IPS DF 19.7 (cell line): ENCODE measurements at regions not wholly inside any gene's neighbourhood (a gene's known extent, or its start where the extent isn't known, plus 50 kb on each side); places are given as distances from the start of the nearest gene placed in this dataset.

ENCODE experiments used
- DNase-seq: peaks from one replicate; pipeline ENCODE4 v3.0.0-alpha.2; 2013; ENCODE audit warnings: low read depth, low spot score

DNA sequence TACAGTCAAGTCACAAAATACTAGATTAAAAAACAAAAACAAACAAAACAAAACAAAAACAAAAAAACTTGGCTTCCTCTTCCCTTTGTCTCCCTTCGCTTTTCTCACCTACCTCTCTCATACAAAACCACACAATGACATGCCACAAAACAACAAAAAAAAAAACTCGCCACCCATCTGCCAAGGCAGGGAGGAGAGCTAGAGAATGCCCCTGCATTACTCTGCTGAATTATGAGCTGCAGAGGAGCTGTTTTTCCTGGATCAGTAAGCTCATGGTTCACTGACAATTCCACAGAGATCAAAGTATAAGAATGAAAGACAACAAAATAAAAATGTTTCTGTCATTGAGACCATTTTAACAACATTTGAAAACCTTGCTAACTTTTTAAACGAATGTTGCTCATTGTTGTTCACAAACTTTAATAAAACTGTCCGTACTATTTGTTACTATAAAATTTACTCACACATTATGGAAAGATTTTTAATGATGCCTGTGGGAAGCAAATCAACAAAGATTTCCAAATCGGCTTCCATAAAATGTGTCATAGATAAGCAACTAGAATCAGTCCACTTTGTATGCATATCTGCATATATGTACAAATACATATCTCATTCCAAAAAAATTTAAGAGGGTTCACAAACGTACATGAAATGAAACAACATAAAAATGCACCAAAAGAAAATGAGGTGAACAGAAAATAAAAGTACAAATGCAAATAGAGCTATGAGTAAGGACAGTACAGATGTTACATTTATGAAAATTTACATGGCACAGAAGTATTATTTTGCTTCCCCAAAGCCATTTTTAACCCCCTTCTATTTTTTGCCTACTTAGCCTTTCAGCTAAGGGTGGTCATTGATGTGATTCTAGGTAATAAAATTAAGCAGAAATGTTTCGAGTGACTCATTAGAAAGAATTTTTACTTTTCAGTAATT, 252.4 kb upstream of the FAT4 start:
- no peak for DNase-seq

- DNase-seq: no peak
These were observed 254.4 kb upstream of the FAT4 start for GRCh38 chr4:125060376-125060775.

GRCh38 chr4:125049711-125050110, 265.0 kb upstream of the FAT4 start:
- DNase-seq: no peak

GRCh38 chr4:125045311-125045710, 269.4 kb upstream of the FAT4 start:
- no peak for DNase-seq

DNA sequence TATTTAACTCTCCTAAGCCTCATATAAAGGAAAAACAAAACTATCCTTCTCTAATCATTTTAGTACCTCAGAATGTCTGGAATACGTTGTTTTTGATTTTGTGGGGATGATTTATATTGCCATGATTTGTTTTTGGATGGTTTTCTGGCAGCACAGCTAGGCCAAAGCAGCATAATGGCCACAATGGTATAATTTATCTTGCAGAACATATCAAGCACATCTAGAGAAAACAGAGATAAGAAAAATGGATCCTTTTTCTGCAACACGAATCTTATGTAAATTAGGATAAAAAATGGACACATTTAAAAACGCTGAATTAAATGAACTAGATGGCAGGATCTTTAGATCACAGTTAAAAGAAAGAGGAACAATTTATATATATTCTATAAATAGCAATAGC, 269.9 kb upstream of the FAT4 start:
- no peak for DNase-seq

- DNase-seq: no peak
These were observed 271.3 kb upstream of the FAT4 start for GRCh38 chr4:125043486-125043885.

DNA sequence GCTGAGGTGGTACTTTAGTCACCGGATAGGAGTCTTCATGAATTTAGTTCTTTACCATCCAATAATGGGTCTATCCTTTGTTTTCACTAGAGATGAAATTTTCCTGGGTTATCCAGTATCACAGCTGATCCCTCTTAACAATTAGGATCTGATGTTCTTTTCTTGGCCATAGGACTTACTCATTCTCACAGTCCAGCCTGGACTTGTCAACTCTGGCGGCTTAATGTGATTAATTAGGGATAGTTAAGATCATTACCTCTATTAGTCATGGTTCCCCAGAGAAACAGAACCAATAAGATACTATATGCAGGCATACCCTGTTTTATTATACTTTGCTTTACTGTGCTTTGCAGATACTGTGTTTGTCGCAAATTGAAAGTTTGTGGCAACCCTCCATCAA, 272.7 kb upstream of the FAT4 start:
- no peak for DNase-seq

- no peak for DNase-seq
These were observed 273.3 kb upstream of the FAT4 start for GRCh38 chr4:125041372-125041930.

- DNase-seq: no peak
These were observed 275.2 kb upstream of the FAT4 start for GRCh38 chr4:125039550-125039949.

DNA sequence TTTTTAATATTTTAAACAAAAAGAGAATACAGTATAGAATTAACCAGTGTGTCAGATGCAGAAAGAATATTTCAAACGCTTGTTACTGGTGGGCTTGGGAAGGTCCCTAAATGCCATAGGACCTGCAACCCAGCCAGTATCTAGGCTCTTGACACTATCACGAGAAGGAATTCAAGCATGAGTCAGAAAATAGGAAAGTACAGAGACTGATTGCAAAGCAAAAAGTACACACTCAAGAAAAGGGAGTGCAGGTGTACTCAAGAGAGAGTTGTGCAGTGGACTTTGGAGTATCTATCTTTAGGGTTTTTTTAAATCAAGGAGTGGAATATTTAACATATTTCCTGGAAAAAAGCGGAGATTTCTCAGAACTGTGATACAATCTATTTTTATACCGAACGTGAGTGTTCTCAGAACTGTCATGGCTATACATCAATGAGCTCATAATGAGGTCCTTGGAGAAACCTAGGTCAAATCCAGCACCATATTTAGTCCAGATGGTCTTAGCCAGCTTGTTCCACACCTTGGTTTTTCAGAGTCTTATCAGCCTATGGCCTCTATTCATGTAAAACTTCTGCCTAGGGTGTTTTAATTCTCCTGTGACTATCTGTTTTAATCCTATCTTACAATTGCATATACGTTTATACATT, 291.8 kb upstream of the FAT4 start:
- no peak for DNase-seq

GRCh38 chr4:125021189-125021588, 293.6 kb upstream of the FAT4 start:
- no peak for DNase-seq

GRCh38 chr4:125020089-125021034, 294.4 kb upstream of the FAT4 start:
- DNase-seq: no peak

- no peak for DNase-seq
These were observed 297.9 kb upstream of the FAT4 start for GRCh38 chr4:125016892-125017299.

GRCh38 chr4:125013891-125014290, 300.9 kb upstream of the FAT4 start:
- no peak for DNase-seq

- DNase-seq: no peak
These were observed 299.1 kb upstream of the ANKRD50 start for GRCh38 chr4:125011646-125012045.

DNA sequence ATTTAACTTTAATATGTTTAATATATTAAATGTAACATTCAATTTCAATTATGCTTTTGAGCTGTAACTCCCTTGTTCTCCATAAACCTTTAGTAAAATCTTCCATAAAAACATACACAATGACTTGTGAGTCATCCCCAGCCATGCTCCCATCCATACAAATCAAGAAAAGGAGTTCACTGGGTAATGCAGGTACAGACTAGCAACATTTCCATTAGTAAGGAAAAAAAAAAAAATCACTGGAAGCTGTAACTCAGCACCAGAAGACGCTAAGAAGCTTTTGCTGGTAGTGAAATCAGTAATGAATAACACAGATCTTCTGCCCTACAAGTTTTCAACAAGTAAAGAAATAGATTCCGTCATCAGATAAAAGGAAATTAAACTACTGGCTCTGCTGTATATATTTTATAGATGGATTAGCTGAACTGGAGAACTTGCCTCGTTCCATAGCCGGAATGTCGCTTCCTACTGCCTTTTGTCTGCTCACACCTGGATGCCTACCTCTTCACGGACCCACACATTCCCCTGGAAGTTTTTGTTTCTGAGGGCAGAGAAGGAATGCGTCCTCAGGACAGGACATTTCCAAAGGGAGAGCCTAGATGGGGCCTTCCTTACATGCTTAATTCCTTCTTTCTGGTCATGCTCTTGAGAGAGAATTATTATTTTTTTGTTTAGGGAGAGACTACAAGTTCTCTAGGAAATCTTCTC, 298.4 kb upstream of the ANKRD50 start:
- DNase-seq: peak; percentile 59

DNA sequence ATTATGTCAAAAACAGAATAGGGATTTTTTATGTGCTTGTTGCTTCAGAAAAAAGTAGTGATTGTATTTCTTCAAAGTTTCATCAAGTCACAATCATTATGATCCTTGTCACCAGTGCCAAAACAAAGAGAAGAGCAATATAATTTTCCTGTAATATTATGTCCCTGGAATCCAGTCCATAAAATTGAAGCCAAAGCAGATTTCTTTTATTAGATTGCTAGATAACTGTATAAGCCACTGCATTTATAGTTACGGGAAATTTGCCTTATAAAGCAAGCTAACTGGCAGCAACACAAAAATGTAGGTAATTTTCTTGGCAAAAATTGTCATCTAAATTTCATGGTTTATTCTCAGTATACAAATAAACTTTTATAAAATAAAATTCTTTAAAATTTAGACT, 296.1 kb upstream of the ANKRD50 start:
- DNase-seq: no peak

DNA sequence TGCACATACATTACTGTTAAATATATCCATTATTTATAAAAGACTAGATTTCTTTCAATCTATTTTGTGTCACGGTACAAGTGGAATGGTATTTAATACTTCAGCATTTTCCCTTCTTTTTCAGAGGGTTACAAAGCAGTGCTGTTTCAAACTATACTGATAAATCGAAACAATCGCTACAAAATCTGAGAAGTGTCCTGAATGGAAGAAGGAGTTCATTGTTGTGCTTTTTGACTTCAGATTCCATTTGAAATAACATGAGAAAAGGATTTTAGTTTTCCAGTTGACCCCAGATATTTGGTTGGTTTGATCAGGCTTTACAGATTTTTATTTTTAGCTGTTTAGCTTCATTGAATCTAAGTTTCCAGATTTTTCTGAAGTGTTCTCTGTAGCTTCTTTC, 292.1 kb upstream of the ANKRD50 start:
- no peak for DNase-seq

- DNase-seq: no peak
These were observed 291.3 kb upstream of the ANKRD50 start for GRCh38 chr4:125003840-125004239.

DNA sequence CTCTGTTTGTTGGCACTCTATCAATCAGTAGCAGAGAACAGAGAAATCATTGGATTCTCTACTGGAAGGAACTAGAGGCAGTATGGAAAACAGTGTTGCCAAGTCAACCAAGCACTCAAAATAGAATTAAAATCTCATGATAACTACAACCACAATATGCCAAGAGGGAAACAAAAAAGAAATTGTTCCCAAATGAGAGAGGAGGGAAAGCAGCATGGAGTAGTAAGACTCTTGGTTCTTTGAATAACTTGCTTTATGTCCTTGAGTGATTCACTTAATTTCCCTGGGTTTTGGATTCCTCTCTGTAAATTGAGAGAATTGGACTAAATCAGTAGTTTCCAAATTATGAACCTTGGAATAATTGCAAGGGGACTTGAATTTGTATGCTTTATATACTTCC, 285.5 kb upstream of the ANKRD50 start:
- no peak for DNase-seq

GRCh38 chr4:124997124-124997523, 284.6 kb upstream of the ANKRD50 start:
- DNase-seq: no peak
